GM19328 (cell line): ENCODE measurements at regions not wholly inside any gene's neighbourhood (a gene's known extent, or its start where the extent isn't known, plus 50 kb on each side); places are given as distances from the start of the nearest gene placed in this dataset.
A peak's percentile ranks its signal among the peaks of the same experiment; 100 is the strongest.
"Not testable (repeated sequence)": the region's sequence is repeated elsewhere in the genome, so short reads cannot be mapped to it uniquely, and the experiment has no call there.

ENCODE experiments used
- ATAC-seq: cut with Tn5 transposase; IDR thresholded peaks from one replicate; pipeline ENCODE4 v1.9.1; 2021; ENCODE audit warnings: mild to moderate bottlenecking, moderate library complexity; ENCODE audit not compliant: unreplicated experiment

GRCh38 chr11:86148345-86148747, 79.5 kb upstream of the PICALM start:
- no peak for ATAC-seq

DNA sequence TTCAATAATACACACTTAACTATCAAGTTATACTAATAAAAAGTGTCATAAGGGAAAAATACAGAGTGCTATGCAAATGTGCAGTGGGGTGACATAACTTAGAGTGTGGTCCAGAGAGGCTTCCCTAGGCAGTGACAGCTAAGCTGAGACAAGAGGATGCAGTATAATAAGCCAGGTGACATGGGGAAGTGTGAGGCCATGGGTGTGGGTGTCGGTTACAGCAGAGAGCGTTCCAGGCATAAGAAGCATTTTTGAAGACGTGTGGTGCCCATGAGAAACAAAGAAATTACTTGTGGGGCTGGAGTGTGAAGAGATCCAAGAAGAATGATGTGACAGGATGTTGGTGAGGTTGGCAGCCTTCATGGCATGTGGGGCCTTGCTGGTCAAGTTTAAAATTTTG, 78.1 kb upstream of the PICALM start:
- ATAC-seq = no peak

GRCh38 chr11:86145439-86146156, 76.7 kb upstream of the PICALM start:
- ATAC-seq = no peak

- ATAC-seq = no peak
These were observed 76.0 kb upstream of the PICALM start for GRCh38 chr11:86144846-86145245.

- ATAC-seq = not testable (repeated sequence)
These were observed 75.2 kb upstream of the PICALM start for GRCh38 chr11:86144087-86144486.

- no peak for ATAC-seq
These were observed 74.5 kb upstream of the PICALM start for GRCh38 chr11:86143087-86144030.

DNA sequence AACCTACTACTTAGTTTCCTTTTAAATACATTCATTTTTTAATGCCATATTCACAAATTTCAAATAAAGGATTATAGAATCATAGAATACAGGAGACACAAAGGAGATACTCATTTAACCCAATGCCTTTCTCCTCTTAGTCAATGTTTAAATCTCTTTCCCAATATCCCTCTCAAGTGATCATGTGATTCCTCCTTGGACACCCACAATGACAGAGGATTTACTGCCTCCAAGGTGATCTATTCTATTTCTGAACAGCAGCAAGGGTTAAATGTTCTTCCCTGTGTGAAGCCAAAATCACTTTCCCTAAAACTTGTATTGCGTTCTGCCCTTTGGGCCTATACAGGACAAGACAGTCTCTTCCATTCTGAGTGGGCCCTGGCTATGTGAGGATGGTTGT, 73.3 kb upstream of the PICALM start:
- no peak for ATAC-seq

DNA sequence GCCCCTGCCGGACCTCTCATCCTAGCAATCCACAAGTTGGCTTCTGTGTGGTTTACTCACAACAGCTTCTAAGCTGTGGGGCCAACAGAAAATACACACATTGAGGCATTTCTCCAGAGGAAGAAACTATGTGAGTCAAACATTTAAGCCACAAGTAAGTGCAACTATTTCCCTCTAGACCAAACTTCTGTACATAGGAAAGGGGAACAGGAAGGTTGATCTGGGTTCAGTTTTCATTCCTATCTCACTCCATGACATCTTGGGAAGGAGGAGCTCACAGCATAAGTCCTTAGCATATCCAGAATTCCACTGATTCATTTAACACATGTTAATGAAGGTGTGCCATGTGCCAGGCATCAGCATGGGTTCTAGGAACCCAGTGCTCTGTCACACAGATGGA, 72.8 kb upstream of the PICALM start:
- no peak for ATAC-seq

DNA sequence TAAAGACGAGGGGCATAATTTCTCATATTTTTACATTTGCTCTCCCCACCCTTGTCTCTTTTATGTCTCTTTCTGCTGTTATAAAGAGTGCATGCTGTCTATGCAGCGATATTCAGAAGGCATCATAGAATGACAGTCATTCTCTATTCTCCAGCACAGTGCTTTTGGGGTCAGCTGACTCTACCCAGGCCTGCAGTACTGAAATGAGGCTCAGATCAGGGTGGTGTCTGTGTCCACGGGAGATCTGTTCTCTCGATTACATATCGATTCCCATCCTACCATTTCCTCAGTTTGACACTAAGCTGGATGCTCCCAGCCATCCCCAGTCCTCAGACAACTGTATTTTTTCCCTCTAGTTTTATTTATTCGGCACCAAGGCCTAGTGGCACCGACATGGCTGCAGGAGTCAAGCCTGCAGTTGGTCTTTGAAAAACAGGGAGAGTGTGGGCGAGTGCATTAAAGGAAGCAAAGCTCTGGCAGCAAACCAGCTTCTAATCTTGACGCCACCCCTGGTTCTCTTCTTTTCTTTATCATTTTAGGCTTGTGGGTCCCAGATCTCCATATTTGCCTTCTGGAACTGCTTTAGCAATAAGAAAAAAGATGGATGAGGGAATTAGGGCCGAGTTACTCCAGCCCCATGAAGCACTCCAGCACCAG, 71.6 kb upstream of the PICALM start:
- no peak for ATAC-seq

DNA sequence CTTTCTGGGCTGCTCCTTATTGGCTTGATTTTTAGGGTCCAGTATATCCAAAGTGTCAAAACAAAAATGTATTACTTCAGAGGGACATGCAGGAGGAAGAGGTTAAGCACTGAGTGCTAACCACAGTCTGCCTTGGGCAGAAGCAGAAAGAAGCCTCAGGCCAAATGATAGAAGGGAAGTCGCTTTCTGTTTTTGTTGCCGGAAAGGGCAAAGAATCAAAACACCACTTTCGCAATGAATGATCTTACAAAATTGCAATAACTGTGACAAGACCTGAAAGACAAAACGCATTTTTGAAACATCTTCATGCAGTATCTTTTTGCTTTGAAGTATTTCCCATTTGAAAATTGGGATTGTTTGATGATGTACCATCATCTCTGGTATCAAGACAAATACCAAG, 70.1 kb upstream of the PICALM start:
- ATAC-seq = peak; percentile 75

GRCh38 chr11:86136538-86136937, 67.7 kb upstream of the PICALM start:
- ATAC-seq = no peak

DNA sequence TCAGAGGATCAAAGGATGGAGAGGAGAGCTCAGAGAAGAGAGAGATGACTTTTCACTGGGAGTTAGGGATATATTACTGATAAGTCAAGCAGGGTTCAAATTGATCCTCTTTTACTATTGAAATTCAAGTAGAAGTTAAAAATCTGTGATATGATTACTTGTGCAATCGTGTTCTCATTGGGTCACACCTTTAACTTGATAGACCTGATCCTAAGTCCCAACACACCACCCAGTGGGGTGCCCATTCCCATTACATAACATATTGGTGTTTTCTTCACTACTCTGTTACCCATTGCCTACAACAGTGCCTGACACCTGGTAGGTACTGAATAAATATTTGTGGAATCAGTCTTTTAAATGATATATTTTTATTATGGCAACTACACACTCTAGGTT, 66.4 kb upstream of the PICALM start:
- ATAC-seq = no peak

GRCh38 chr11:86134580-86135318, 65.9 kb upstream of the PICALM start:
- ATAC-seq = no peak

GRCh38 chr11:86132667-86133249, 63.9 kb upstream of the PICALM start:
- ATAC-seq = no peak

GRCh38 chr11:86129740-86130540, 61.1 kb upstream of the PICALM start:
- ATAC-seq = no peak

GRCh38 chr11:86128914-86129313, 60.0 kb upstream of the PICALM start:
- ATAC-seq = no peak

DNA sequence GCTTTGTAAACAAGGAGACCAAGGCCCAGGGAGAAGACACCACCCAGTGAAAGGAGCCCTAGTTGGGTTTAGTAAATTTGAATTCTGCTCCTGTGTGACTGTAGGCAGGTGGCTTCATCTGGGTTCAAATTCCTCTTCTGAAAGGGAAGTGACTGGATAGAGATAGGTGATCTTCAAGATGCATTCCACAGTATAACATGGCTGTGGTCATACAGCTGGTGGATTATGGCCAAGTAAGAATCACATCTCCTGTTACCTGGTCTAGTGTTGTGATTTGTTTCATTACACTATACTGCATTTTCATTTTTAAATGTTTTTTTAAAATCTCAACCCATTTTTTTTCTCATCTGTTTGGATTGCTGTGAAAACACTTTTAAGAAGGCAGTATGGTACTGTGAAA, 58.0 kb upstream of the PICALM start:
- no peak for ATAC-seq

DNA sequence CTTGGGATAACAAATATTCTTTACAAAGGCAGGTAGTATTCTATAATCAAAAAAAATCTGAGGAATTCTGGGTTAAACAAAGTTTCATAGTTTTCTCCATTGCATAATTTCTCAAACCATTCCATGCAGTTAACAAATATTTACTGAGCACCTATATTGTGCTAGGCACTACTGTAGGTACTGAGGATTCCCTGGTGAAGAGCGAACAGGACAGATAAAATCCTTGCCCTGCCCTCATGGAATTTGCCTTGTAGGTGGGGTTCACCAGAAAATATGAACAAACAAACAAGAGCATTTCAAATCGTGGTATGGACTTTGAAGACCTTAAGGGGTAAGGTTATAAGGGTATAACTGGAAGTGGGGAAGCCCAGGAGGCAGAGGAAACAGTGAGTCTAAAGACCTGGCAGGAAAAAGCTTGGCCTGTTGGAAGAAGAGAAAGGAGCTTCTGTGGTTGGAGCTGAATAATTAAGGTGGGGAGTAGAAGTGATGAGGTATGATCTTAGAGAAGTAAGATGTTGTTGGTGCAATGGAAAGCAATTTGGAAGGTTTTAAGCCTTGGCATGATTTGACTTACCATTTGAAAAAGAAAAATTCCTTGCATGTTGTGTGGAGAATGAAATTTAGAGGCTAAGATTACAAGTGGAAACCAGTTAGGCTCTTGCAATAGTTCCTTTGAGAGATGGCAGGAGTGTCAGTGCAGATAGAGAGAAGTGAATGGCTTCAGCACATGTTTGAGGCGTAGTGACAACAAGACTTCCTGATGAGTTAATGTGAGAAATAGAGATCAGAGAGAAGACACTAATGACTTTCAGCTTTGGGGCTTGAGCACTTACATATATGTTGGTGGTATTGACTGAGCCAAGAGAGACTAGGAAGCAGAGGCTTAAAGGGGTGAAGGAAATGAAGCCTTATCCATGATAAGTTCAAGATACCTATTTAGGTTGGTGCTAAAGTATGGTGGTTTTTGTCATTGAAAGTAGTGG, 55.7 kb upstream of the PICALM start:
- no peak for ATAC-seq

- no peak for ATAC-seq
These were observed 53.9 kb upstream of the PICALM start for GRCh38 chr11:86122773-86123172.
